ENCODE measurements at regions not wholly inside any gene's neighbourhood (a gene's known extent, or its start where the extent isn't known, plus 50 kb on each side); places are given as distances from the start of the nearest gene placed in this dataset.

GRCh38 chr18:71115261-71115660 lies 826.4 kb downstream of the SOCS6 start:
- TF ChIP-seq GATA2 (IDR thresholded peaks at IDR 0.05; ENCODE audit: low read depth, low read length) (no peak), GATA3 (IDR thresholded peaks at IDR 0.05; ENCODE audit: low read depth, low read length) (no peak)
